GM18520 (cell line): ENCODE measurements at regions not wholly inside any gene's neighbourhood (a gene's known extent, or its start where the extent isn't known, plus 50 kb on each side); places are given as distances from the start of the nearest gene placed in this dataset.
"Not testable (repeated sequence)": the region's sequence is repeated elsewhere in the genome, so short reads cannot be mapped to it uniquely, and the experiment has no call there.

ENCODE experiments used
- ATAC-seq: cut with Tn5 transposase; IDR thresholded peaks from one replicate; pipeline ENCODE4 v1.9.1; 2021; ENCODE audit not compliant: unreplicated experiment

- no peak for ATAC-seq
These were observed 1495.7 kb upstream of the WWC1 start for GRCh38 chr5:166795756-166796155.

GRCh38 chr5:166803058-166803457 is 1488.4 kb upstream of the WWC1 start:
- no peak for ATAC-seq

GRCh38 chr5:166804223-166804622 is 1487.2 kb upstream of the WWC1 start:
- ATAC-seq, result not testable (repeated sequence)

GRCh38 chr5:166804693-166805092 is 1486.8 kb upstream of the WWC1 start:
- not testable (repeated sequence) for ATAC-seq

GRCh38 chr5:166810093-166810658 is 1481.3 kb upstream of the WWC1 start:
- ATAC-seq, result not testable (repeated sequence)

- ATAC-seq, result no peak
These were observed 1480.7 kb upstream of the WWC1 start for GRCh38 chr5:166810721-166811120.

- ATAC-seq, result no peak
These were observed 1468.1 kb upstream of the WWC1 start for GRCh38 chr5:166823360-166823759.

GRCh38 chr5:166834246-166834645 is 1457.2 kb upstream of the WWC1 start:
- no peak for ATAC-seq

GRCh38 chr5:166845044-166845443 is 1446.4 kb upstream of the WWC1 start:
- no peak for ATAC-seq

GRCh38 chr5:166856791-166857190 is 1434.7 kb upstream of the WWC1 start:
- no peak for ATAC-seq

- no peak for ATAC-seq
These were observed 1431.0 kb upstream of the WWC1 start for GRCh38 chr5:166860426-166860825.

- ATAC-seq, result no peak
These were observed 1428.9 kb upstream of the WWC1 start for GRCh38 chr5:166862581-166862980.

GRCh38 chr5:166865206-166865605 is 1426.2 kb upstream of the WWC1 start:
- ATAC-seq, result no peak

- no peak for ATAC-seq
These were observed 1411.0 kb upstream of the WWC1 start for GRCh38 chr5:166880456-166880855.

GRCh38 chr5:166881802-166882201 is 1409.6 kb upstream of the WWC1 start:
- ATAC-seq, result no peak

- ATAC-seq, result no peak
These were observed 1408.4 kb upstream of the WWC1 start for GRCh38 chr5:166883016-166883415.

- ATAC-seq, result no peak
These were observed 1393.3 kb upstream of the WWC1 start for GRCh38 chr5:166898166-166898565.

GRCh38 chr5:166899343-166899742 is 1392.1 kb upstream of the WWC1 start:
- no peak for ATAC-seq

GRCh38 chr5:166904571-166904970 is 1386.9 kb upstream of the WWC1 start:
- ATAC-seq, result no peak

GRCh38 chr5:166906991-166907713 is 1384.3 kb upstream of the WWC1 start:
- ATAC-seq, result no peak

GRCh38 chr5:166909040-166909439 is 1382.4 kb upstream of the WWC1 start:
- ATAC-seq, result no peak

GRCh38 chr5:166909926-166910325 is 1381.5 kb upstream of the WWC1 start:
- ATAC-seq, result no peak

- no peak for ATAC-seq
These were observed 1380.5 kb upstream of the WWC1 start for GRCh38 chr5:166910995-166911394.
